Cardiac fibroblast (primary cell): ENCODE measurements at regions not wholly inside any gene's neighbourhood (a gene's known extent, or its start where the extent isn't known, plus 50 kb on each side); places are given as distances from the start of the nearest gene placed in this dataset.

Experiments
- DNase-seq, 2 donors: peaks; one replicate each; pipeline versions ENCODE4 v3.0.0 to v3.0.0-alpha.2; 2010; ENCODE audit warnings: low read depth in 2 of 2
- H3K4me3 ChIP-seq, 2 donors: replicated peaks in 1 of 2; 1 replicate in 1 of 2; 2 replicates in 1 of 2; pipeline ENCODE4 v1.5.1; 2011; ENCODE audit warnings: low read depth in 2 of 2, low read length in 2 of 2, mild to moderate bottlenecking in 2 of 2, moderate library complexity in 1 of 2
- CTCF ChIP-seq: IDR thresholded peaks from one replicate; pipeline ENCODE4 v1.5.1; 2011; ENCODE audit warnings: low read depth, mild to moderate bottlenecking, low read length, inconsistent platforms

DNA sequence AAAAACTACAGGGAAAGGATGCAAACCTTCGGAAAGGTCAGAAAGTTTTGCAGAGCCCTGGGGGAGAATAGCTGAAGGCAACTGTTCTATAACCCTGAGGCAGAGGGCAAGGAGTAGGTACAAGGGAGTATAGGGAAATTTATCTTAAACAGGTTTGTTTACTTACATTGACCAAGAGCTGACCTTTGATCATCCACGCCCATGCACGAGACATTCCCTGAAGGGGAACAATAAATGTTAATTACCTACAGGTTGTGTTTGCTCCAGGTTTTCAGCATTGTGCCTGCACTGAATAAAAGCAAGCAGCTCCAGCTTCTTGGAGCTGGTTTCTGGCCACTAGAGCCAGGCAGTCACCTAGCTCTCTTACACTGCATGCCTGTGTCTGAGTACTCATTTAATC is 524.5 kb upstream of the TGFBR2 start:
- H3K4me3 ChIP-seq, result no peak overlapping the region
- no peak for TF ChIP-seq CTCF
- DNase-seq, result no peak

- no peak for DNase-seq
- TF ChIP-seq CTCF, result no peak
These were observed 523.7 kb upstream of the TGFBR2 start for GRCh38 chr3:30082652-30083051.

GRCh38 chr3:30083315-30083714 is 523.1 kb upstream of the TGFBR2 start:
- TF ChIP-seq CTCF, result no peak
- DNase-seq, result no peak
- H3K4me3 ChIP-seq, result no peak overlapping the region

More at GRCh38 chr3:30082652-30083051, 523.7 kb upstream of the TGFBR2 start:
- no peak overlapping the region for H3K4me3 ChIP-seq

DNA sequence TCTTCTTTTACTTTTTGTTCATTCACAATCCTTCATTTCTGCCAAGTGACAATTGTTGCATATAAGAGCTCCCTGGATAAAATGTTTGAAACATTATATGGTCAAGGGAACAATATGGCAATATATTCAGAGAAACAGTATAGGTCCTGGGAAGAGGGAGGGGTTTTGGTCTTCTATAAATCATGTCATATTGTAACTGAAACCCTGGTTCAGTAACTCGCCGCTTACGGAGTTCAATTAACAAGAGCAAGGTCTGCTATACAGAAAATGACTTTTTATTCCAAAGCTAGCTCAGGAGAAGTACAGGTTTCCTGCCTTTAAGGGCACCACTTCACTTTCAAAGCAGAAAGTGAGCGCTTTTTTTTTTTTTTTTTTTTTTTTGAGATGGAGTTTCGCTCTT is 522.1 kb upstream of the TGFBR2 start:
- DNase-seq, result no peak
- H3K4me3 ChIP-seq, result no peak overlapping the region
- TF ChIP-seq CTCF, result no peak

DNA sequence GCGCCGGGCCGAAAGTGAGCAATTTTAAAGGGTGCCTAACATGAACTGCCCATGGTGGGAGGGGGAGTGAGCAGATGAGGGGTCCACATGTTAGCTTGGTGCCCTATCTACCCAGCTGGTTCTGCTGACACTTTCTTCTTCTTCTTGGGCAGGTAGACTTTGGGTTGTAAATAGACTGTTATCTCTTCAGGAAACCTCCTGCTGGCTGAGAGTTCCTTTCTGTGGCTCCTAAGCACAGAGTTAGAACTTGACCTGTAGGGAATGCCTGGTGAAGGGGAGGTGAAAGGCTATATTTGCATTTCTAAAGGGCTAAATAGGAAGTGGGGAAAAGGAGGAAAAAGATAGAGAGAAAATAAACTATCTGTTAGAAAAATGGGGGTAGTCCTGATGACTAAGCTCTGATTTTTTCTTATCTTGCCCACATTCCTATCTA is 521.4 kb upstream of the TGFBR2 start:
- no peak for TF ChIP-seq CTCF
- no peak overlapping the region for H3K4me3 ChIP-seq
- DNase-seq, result no peak

DNA sequence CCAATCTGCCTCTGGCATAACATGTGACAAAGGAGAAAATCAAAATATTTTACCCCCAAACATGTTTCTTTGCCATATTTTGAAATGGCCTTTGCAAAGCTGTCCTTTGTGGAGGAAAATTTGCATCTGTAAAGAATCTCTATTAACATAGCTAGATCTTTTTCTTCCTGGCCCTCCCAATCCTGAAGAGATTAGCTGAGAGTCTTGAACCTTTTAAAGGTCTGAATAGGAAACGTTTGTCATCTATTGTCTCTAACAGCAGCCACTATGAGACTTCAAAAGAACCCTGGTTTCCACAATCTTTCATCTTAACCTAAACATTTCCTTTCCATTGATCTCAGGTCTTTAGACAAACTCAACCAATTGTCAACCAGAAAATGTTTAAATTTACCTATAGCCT is 520.9 kb upstream of the TGFBR2 start:
- TF ChIP-seq CTCF, result no peak
- H3K4me3 ChIP-seq, result no peak overlapping the region
- DNase-seq, result no peak

DNA sequence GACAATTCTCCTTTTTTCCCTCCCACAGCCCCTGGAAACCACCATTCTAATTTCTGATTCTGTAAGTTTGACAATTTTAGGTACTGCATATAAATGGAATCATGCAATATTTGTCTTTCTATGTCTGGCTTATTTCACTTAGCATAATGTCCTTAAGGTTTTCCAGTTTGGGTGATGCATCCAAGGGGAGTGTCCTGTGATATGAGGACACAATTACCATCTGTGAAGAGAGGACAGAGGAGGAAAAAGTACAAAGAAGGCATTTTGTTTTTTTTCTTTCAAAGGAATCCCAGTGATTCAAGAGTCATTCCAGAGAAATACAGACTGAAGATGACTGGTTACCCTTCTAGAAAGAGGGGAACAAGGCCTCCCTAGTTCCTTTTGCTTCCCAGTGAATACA is 514.7 kb upstream of the TGFBR2 start:
- no peak for TF ChIP-seq CTCF
- no peak for DNase-seq
- H3K4me3 ChIP-seq, result no peak overlapping the region
